A673 (cell line): ENCODE measurements at regions not wholly inside any gene's neighbourhood (a gene's known extent, or its start where the extent isn't known, plus 50 kb on each side); places are given as distances from the start of the nearest gene placed in this dataset.
A peak's percentile ranks its signal among the peaks of the same experiment; 100 is the strongest.
"Not testable (repeated sequence)": the region's sequence is repeated elsewhere in the genome, so short reads cannot be mapped to it uniquely, and the experiment has no call there.

Experiments used
- BruUV-seq: library from RNA; stranded (reverse); fragments of 400-500 nt; replicated peaks from 2 replicates; lab custom pipeline; 2021; lab: Mats Ljungman, UMichigan
- CTCF ChIA-PET: fragments of 300-600 bp; sonication (Branson Sonifier 250); formaldehyde crosslinking; loops from one replicate; lab custom pipeline; 2022; ENCODE audit warnings: antibody characterized with exemption; lab: Charles Lee
- POLR2A ChIA-PET: fragments of 300-600 bp; sonication (Branson Sonifier 250); formaldehyde crosslinking; loops from one replicate; lab custom pipeline; 2022; ENCODE audit warnings: antibody characterized with exemption; ENCODE audit not compliant: low non-redundant PET; lab: Charles Lee
- DNase-seq: peaks from one replicate; pipeline ENCODE4 v3.0.0-alpha.2; 2015; ENCODE audit warnings: low spot score
- H3K27ac ChIP-seq: fragments of 200-600 bp; sonication (generic); 2 replicates; pipeline ENCODE4 v1.5.1; 2016; ENCODE audit warnings: mixed run types, low read depth, mild to moderate bottlenecking, mixed read lengths, antibody characterized with exemption, low read length; ENCODE audit not compliant: poor library complexity, severe bottlenecking
- H3K27me3 ChIP-seq: fragments of 200-600 bp; sonication (generic); replicated peaks from 2 replicates; pipeline ENCODE4 v1.6.1; 2017; ENCODE audit warnings: mixed run types, low read depth, mild to moderate bottlenecking, mixed read lengths, antibody characterized with exemption, low read length; ENCODE audit not compliant: insufficient read depth, poor library complexity
- H3K36me3 ChIP-seq: fragments of 200-600 bp; sonication (generic); 2 replicates; pipeline ENCODE4 v1.6.1; 2016; ENCODE audit warnings: mixed run types, mild to moderate bottlenecking, mixed read lengths, antibody characterized with exemption, low read length; ENCODE audit not compliant: insufficient read depth, poor library complexity, severe bottlenecking
- H3K4me1 ChIP-seq: fragments of 200-600 bp; sonication (generic); 2 replicates; pipeline ENCODE4 v1.6.1; 2017; ENCODE audit warnings: mixed run types, mild to moderate bottlenecking, mixed read lengths, antibody characterized with exemption, low read length; ENCODE audit not compliant: insufficient read depth, poor library complexity, severe bottlenecking
- H3K4me3 ChIP-seq: fragments of 200-600 bp; sonication (generic); 2 replicates; pipeline ENCODE4 v1.5.1; 2016; ENCODE audit warnings: low read depth, mixed run types, mild to moderate bottlenecking, mixed read lengths, low read length; ENCODE audit not compliant: poor library complexity, severe bottlenecking
- H3K9me3 ChIP-seq: fragments of 200-600 bp; sonication (generic); 2 replicates; pipeline ENCODE4 v1.6.1; 2016; ENCODE audit warnings: mixed run types, low read depth, mild to moderate bottlenecking, mixed read lengths, antibody characterized with exemption, low read length; ENCODE audit not compliant: poor library complexity, severe bottlenecking
- CTCF ChIP-seq: fragments of 300-800, 200-600 bp; sonication (generic); conservative IDR thresholded peaks from 2 replicates; pipeline ENCODE4 v1.5.1; 2017; ENCODE audit warnings: low read depth, mild to moderate bottlenecking, antibody characterized with exemption, low read length, moderate library complexity, mixed read lengths
- EZH2 ChIP-seq: fragments of 200-600 bp; sonication (generic); IDR thresholded peaks from 2 replicates; pipeline ENCODE4 v1.6.1; 2017; ENCODE audit warnings: borderline replicate concordance, low read depth, mild to moderate bottlenecking, mixed read lengths, antibody characterized with exemption, low read length; ENCODE audit not compliant: poor library complexity, severe bottlenecking
- intact Hi-C: fragments of 100-400 bp; cut with micrococcal nuclease; formaldehyde crosslinking; loops from one replicate; pipeline ENCODE4 v1.10.0; 2022; ENCODE audit not compliant: unreplicated experiment

- peaks cover 29% of the 10 kb centered on the region for H3K4me1 ChIP-seq
- no peak for DNase-seq
- peak overlapping the region; percentile 32 for H3K4me3 ChIP-seq
- H3K27ac ChIP-seq: peak overlapping the region; percentile 69
- H3K27me3 ChIP-seq: no peaks in the 10 kb centered on the region
- TSS peak; percentile 73 for BruUV-seq
- CTCF ChIA-PET: no interaction called here
- POLR2A ChIA-PET: no interaction called here
- TF ChIP-seq EZH2 (no peak), CTCF (no peak)
- intact Hi-C loops: loop anchor here (5.0 kb wide), 2 partner anchors 88 to 183 kb away; partner anchors contain the start of gene CLINT1
- no peaks in the 10 kb centered on the region for H3K36me3 ChIP-seq
- no peaks in the 10 kb centered on the region for H3K9me3 ChIP-seq
Measured at GRCh38 chr5:157944938-157945337, 86.0 kb upstream of the CLINT1 start.

DNA sequence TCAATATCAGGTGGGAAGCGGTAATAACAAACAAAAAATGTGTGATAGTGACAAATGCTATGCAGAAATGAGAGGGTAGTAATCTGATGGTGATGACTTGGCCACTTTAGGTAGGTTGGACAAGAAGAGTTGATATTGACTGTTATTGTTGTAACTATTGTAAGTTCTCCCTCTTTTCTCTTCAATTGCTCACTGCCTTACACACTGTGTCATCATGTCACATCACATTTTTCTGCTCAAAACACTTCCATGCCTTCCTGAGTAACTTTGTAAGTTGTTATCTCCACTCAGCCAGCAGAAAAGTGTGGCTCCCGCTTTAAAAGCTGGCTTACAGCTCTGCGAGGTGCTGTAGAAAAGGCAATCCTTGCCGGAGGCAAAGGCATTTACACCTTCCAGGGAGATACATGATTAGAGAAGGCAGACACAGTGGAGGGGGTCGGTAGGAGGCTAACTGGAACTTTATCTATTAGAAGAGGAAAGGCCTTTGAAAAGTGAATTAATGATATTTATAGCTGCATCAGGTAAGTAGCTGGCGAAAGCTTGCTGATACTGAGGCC is 85.2 kb upstream of the CLINT1 start:
- no peak for DNase-seq
- POLR2A ChIA-PET: no interaction called here
- H3K36me3 ChIP-seq: no peaks in the 10 kb centered on the region
- TF ChIP-seq EZH2: no peak
- H3K27me3 ChIP-seq: no peaks in the 10 kb centered on the region
- H3K27ac ChIP-seq: peak overlapping the region; percentile 69
- intact Hi-C loops: no loop called here
- BruUV-seq: no TSS peak
- H3K4me1 ChIP-seq: peaks cover 29% of the 10 kb centered on the region
- CTCF ChIA-PET: no interaction called here
- H3K4me3 ChIP-seq: peak overlapping the region; percentile 32
- H3K9me3 ChIP-seq: no peaks in the 10 kb centered on the region

DNA sequence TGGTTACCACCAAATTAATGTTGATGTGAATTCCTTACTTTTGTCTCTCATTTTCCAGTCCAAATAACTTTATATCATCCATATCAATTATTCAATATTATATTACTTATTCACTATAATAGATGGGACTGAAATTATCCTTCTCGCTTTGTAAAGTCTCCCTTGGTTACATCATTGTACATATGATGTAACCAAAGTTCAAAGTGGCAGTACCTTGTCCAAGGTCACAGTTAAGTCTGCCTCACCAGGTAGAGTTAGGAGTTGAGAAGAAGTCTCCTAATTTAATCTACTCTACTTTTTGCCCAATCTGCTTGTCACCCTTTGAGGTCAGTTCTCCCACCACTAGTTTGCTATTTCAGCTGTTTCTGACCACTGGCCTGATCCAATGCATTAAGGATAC is 83.7 kb upstream of the CLINT1 start:
- H3K27ac ChIP-seq: no peak overlapping the region
- ChIA-PET POLR2A (no interaction called here), CTCF (no interaction called here)
- BruUV-seq: no TSS peak
- no peak for TF ChIP-seq EZH2
- TF ChIP-seq CTCF: no peak
- H3K36me3 ChIP-seq: no peaks in the 10 kb centered on the region
- DNase-seq: no peak
- no peaks in the 10 kb centered on the region for H3K27me3 ChIP-seq
- H3K4me1 ChIP-seq: peaks cover 18% of the 10 kb centered on the region
- H3K4me3 ChIP-seq: no peak overlapping the region
- no peaks in the 10 kb centered on the region for H3K9me3 ChIP-seq
- intact Hi-C loops: no loop called here

- Histone ChIP-seq H3K4me3 (no peak overlapping the region), H3K27ac (no peak overlapping the region), H3K9me3 (no peaks in the 10 kb centered on the region), H3K27me3 (no peaks in the 10 kb centered on the region), H3K36me3 (no peaks in the 10 kb centered on the region), H3K4me1 (peaks cover 14% of the 10 kb centered on the region)
- BruUV-seq: no TSS peak
- ChIA-PET CTCF (no interaction called here), POLR2A (no interaction called here)
- no peak for DNase-seq
- intact Hi-C loops: no loop called here
- no peak for TF ChIP-seq CTCF
- TF ChIP-seq EZH2: no peak
Measured at GRCh38 chr5:157941616-157942015, 82.7 kb upstream of the CLINT1 start.

DNA sequence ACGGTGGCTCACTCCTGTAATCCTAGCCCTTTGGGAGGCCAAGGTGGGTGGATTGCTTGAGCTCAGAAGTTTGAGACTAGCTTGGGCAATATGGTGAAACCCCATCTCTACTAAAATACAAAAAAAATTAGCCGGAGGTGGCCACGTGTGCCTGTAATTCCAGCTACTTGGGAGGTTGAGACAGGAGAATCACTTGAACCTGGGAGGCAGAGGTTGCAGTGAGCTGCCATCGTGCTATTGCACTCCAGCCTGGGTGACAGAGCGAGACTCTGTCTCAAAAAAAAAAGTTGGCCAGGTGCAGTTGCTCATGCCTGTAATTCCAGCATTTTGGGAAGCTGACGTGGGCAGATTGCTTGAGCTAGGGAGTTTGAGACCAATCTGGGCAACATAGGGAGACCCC is 79.2 kb upstream of the CLINT1 start:
- H3K27ac ChIP-seq, H3K4me1 ChIP-seq, H3K4me3 ChIP-seq, intact Hi-C loops, H3K36me3 ChIP-seq, H3K27me3 ChIP-seq, DNase-seq, BruUV-seq, H3K9me3 ChIP-seq: not testable (repeated sequence)
- ChIA-PET CTCF (interaction anchor here (0.6 kb wide), 1 partner anchor 57 kb away, joined by 5 read pairs; no protein-coding TSS in a partner anchor), POLR2A (interaction anchor here (0.7 kb wide), 1 partner anchor 665 kb away, joined by 5 read pairs; no protein-coding TSS in a partner anchor)
